ENCODE measurements at regions not wholly inside any gene's neighbourhood (a gene's known extent, or its start where the extent isn't known, plus 50 kb on each side); places are given as distances from the start of the nearest gene placed in this dataset.

DNA sequence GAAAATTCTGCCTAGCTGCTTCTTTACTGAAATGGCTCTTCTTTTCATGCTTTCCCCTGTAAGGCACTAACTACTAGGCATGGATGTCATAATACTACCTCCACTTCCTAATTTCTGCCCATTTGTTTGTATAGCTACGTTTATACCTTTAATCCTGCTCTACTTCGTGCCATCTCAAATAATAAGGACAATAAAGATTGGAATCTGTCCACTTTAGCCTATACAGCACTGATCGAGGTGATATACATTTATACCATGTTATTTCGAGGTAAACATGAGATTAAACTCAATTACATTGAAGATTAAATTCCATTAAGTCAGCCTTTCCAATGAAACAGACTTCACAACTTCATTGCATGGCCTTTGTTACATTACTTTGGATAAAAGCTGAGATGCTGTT, 390.6 kb upstream of the MARCKS start:
- H3K79me2 ChIP-seq (ENCODE audit: control insufficient read depth, insufficient read depth, low read length): no peaks in the 10 kb centered on the region
- H2AFZ ChIP-seq (ENCODE audit: low read depth, low read length): no peak overlapping the region
- no peak overlapping the region for H3K4me3 ChIP-seq (replicated peaks in 1 of 3; ENCODE audit: insufficient read depth in 1 of 3, low read depth in 1 of 3, low read length in 3 of 3)
- no peaks in the 10 kb centered on the region for H4K20me1 ChIP-seq (replicated peaks; ENCODE audit: control insufficient read depth, extremely low read depth, insufficient read depth, low read length)
- TF ChIP-seq, protein P1, sequence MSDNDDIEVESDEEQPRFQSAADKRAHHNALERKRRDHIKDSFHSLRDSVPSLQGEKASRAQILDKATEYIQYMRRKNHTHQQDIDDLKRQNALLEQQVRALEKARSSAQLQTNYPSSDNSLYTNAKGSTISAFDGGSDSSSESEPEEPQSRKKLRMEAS (IDR thresholded peaks at IDR 0.05; ENCODE audit: insufficient read depth, insufficient read length): no peak
- TF ChIP-seq POLR2A (IDR thresholded peaks at IDR 0.05; ENCODE audit: low read depth, low read length): no peak
- TF ChIP-seq FOS (IDR thresholded peaks at IDR 0.05; ENCODE audit: borderline replicate concordance, insufficient read depth, low read length): no peak
- TF ChIP-seq MYC (IDR thresholded peaks at IDR 0.05; ENCODE audit: low read depth, low read length): no peak
- no peak for TF ChIP-seq GATA2 (IDR thresholded peaks at IDR 0.05; ENCODE audit: insufficient read depth, insufficient read length, low read depth, low read length)
- TF ChIP-seq EZH2 (IDR thresholded peaks at IDR 0.05; ENCODE audit: borderline replicate concordance, low read depth, low read length, severe bottlenecking): no peak
- no peak for TF ChIP-seq JUN (IDR thresholded peaks at IDR 0.05; ENCODE audit: borderline replicate concordance, insufficient read depth, insufficient read length, low read depth)
- TF ChIP-seq POLR2AphosphoS5 (IDR thresholded peaks at IDR 0.05; ENCODE audit: insufficient read depth, low read depth, low read length): no peak
- TF ChIP-seq, protein P2, sequence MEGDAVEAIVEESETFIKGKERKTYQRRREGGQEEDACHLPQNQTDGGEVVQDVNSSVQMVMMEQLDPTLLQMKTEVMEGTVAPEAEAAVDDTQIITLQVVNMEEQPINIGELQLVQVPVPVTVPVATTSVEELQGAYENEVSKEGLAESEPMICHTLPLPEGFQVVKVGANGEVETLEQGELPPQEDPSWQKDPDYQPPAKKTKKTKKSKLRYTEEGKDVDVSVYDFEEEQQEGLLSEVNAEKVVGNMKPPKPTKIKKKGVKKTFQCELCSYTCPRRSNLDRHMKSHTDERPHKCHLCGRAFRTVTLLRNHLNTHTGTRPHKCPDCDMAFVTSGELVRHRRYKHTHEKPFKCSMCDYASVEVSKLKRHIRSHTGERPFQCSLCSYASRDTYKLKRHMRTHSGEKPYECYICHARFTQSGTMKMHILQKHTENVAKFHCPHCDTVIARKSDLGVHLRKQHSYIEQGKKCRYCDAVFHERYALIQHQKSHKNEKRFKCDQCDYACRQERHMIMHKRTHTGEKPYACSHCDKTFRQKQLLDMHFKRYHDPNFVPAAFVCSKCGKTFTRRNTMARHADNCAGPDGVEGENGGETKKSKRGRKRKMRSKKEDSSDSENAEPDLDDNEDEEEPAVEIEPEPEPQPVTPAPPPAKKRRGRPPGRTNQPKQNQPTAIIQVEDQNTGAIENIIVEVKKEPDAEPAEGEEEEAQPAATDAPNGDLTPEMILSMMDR (IDR thresholded peaks at IDR 0.05; ENCODE audit: extremely low read depth in 1 of 2, insufficient read depth in 1 of 2, low read depth in 1 of 2, low read length in 2 of 2): no peak
- BruUV-seq (replicated peaks): no TSS peak
- no peak overlapping the region for H3K4me2 ChIP-seq (ENCODE audit: insufficient read depth, low read length)
- no peak for DNase-seq (ENCODE audit: low read depth, low spot score)
- POLR2A ChIA-PET: no interaction called here
- no peak for FAIRE-seq
- intact Hi-C loops (cut with micrococcal nuclease): no loop called here
- H3K9me3 ChIP-seq (replicated peaks; ENCODE audit: control insufficient read depth, insufficient read depth, low read length): no peaks in the 10 kb centered on the region
- H3K36me3 ChIP-seq (ENCODE audit: control insufficient read depth in 2 of 2, extremely low read depth in 1 of 2, insufficient read depth in 2 of 2, low read length in 2 of 2): no peaks in the 10 kb centered on the region
- peaks cover 14% of the 10 kb centered on the region for H3K4me1 ChIP-seq (ENCODE audit: control insufficient read depth, extremely low read depth, insufficient read depth, low read length)
- no peak overlapping the region for H3K27ac ChIP-seq (ENCODE audit: insufficient read depth, low read depth, low read length)
- H3K27me3 ChIP-seq (ENCODE audit: control insufficient read depth in 2 of 2, insufficient read depth in 2 of 2, low read length in 2 of 2): no peaks in the 10 kb centered on the region
- no peak overlapping the region for H3K9ac ChIP-seq (replicated peaks; ENCODE audit: extremely low read depth, insufficient read depth, low read length)
- CTCF ChIA-PET: interaction anchor here (0.9 to 1.5 kb wide), 3 partner anchors 23 to 53 kb away, joined by 3 read pairs; no protein-coding TSS in a partner anchor
- dilution Hi-C loops (cut with MboI; ENCODE audit: extremely low pct_ligation_motif_present, low sequenced_read_pairs): no loop called here
- H3K9me1 ChIP-seq (replicated peaks; ENCODE audit: control insufficient read depth, extremely low read depth, insufficient read depth, low read length): no peaks in the 10 kb centered on the region

All from endothelial cell of umbilical vein (primary cell).